ENCODE measurements at regions not wholly inside any gene's neighbourhood (a gene's known extent, or its start where the extent isn't known, plus 50 kb on each side); places are given as distances from the start of the nearest gene placed in this dataset.

DNA sequence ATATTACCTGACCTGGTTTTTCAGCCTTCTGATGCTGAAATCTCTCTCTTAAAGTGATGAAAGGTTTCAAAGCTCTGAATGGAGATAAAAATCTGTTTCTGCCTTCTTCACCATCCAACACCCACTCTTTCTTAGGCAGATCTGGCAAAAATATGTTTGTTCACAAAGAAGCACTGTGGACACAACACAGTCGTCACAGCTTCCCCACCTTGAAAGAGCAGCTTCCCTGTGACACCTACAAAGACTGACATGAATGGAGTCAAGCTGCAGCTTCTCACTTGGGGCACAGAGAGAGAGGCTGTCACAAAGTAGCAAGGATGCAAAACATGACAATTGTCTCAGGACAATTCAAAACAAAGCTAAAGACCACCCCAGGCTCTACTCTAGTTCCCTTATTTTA is 86.5 kb downstream of the ICOS start:
- H3K4me2 ChIP-seq (ENCODE audit: low read length): no peak overlapping the region

DNA sequence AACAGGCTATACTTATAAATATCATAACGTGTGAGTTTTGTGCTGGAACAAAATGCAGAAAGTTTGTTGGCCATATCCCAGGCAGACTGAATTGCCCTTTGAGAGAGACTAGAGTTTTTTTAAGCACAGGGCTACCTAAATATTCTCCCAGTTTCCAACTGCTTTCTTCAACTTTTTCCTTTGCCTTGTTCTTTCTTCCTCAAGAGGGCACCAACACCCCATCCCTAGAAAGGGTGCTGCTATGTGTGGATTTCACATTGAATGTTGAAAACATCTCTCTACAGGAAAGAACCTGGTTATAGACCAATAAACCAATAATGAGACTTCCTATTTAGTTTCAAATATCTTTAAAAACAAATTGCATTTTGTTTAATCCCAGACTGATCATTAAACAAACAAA is 87.9 kb downstream of the ICOS start:
- Histone ChIP-seq H3K27me3 (ENCODE audit: control insufficient read depth, low read length) (no peaks in the 10 kb centered on the region), H3K4me3 (ENCODE audit: low read length) (no peak overlapping the region), H3K36me3 (ENCODE audit: control insufficient read depth, low read length) (no peaks in the 10 kb centered on the region), H3K9me3 (ENCODE audit: control insufficient read depth, insufficient read depth, low read length) (no peaks in the 10 kb centered on the region), H3K4me1 (ENCODE audit: control insufficient read depth, low read length) (no peaks in the 10 kb centered on the region), H3K27ac (ENCODE audit: low read depth, low read length) (no peak overlapping the region), H3K4me2 (ENCODE audit: low read length) (no peak overlapping the region), H3K79me2 (ENCODE audit: control insufficient read depth, low read length) (no peaks in the 10 kb centered on the region), H3F3A (ENCODE audit: control insufficient read depth, insufficient read depth) (no peaks in the 10 kb centered on the region), H4K20me1 (ENCODE audit: control insufficient read depth, insufficient read depth, low read depth, low read length) (no peaks in the 10 kb centered on the region), H3K9me2 (replicated peaks; ENCODE audit: control insufficient read depth, low read length) (no peaks in the 10 kb centered on the region)
- TF ChIP-seq EZH2phosphoT487 (IDR thresholded peaks at IDR 0.05; ENCODE audit: borderline replicate concordance, low read length): no peak
- TF ChIP-seq, protein P1, sequence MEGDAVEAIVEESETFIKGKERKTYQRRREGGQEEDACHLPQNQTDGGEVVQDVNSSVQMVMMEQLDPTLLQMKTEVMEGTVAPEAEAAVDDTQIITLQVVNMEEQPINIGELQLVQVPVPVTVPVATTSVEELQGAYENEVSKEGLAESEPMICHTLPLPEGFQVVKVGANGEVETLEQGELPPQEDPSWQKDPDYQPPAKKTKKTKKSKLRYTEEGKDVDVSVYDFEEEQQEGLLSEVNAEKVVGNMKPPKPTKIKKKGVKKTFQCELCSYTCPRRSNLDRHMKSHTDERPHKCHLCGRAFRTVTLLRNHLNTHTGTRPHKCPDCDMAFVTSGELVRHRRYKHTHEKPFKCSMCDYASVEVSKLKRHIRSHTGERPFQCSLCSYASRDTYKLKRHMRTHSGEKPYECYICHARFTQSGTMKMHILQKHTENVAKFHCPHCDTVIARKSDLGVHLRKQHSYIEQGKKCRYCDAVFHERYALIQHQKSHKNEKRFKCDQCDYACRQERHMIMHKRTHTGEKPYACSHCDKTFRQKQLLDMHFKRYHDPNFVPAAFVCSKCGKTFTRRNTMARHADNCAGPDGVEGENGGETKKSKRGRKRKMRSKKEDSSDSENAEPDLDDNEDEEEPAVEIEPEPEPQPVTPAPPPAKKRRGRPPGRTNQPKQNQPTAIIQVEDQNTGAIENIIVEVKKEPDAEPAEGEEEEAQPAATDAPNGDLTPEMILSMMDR (IDR thresholded peaks at IDR 0.05; ENCODE audit: low read depth, low read length, poor library complexity, severe bottlenecking): no peak

More for the DNA sequence above, 86.5 kb downstream of the ICOS start:
- TF ChIP-seq, protein P1 (IDR thresholded peaks at IDR 0.05; ENCODE audit: low read depth, low read length, poor library complexity, severe bottlenecking): no peak
- TF ChIP-seq EZH2phosphoT487 (IDR thresholded peaks at IDR 0.05; ENCODE audit: borderline replicate concordance, low read length): no peak
- no peak overlapping the region for H3K27ac ChIP-seq (ENCODE audit: low read depth, low read length)
- no peaks in the 10 kb centered on the region for H3K79me2 ChIP-seq (ENCODE audit: control insufficient read depth, low read length)
- no peaks in the 10 kb centered on the region for H3K36me3 ChIP-seq (ENCODE audit: control insufficient read depth, low read length)
- no peaks in the 10 kb centered on the region for H3K9me3 ChIP-seq (ENCODE audit: control insufficient read depth, insufficient read depth, low read length)
- no peak overlapping the region for H3K4me3 ChIP-seq (ENCODE audit: low read length)
- no peaks in the 10 kb centered on the region for H3K4me1 ChIP-seq (ENCODE audit: control insufficient read depth, low read length)
- H3F3A ChIP-seq (ENCODE audit: control insufficient read depth, insufficient read depth): no peaks in the 10 kb centered on the region
- H4K20me1 ChIP-seq (ENCODE audit: control insufficient read depth, insufficient read depth, low read depth, low read length): no peaks in the 10 kb centered on the region
- no peaks in the 10 kb centered on the region for H3K27me3 ChIP-seq (ENCODE audit: control insufficient read depth, low read length)
- H3K9me2 ChIP-seq (replicated peaks; ENCODE audit: control insufficient read depth, low read length): no peaks in the 10 kb centered on the region

DNA sequence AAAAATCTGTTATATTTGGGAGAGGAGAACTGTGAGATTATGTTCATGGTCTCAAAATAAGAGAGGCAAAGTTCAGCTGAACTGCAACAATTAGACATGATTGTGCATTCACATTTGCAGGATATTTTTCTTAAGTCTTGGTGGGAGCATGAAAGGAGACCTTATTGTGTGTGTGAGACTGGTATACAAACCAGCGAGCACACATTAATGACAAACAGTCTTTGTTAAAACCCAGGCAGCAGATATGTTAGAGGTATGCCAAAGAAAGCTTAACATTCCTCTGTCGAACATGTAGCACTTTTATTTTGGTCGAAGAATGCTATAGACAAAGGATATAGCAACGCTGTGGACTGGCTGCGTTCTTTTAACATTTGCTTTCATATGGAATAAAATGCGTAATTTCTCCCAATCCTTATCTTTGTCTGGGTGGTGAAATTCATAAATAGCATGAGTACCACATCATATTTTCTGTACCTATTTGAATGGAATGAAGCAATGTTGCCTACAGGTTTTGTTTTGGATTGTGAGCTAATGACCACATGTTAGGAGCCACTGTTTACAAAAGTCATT is 88.4 kb downstream of the ICOS start:
- no peaks in the 10 kb centered on the region for H3K79me2 ChIP-seq (ENCODE audit: control insufficient read depth, low read length)
- H3K4me2 ChIP-seq (ENCODE audit: low read length): no peak overlapping the region
- H3F3A ChIP-seq (ENCODE audit: control insufficient read depth, insufficient read depth): no peaks in the 10 kb centered on the region
- H3K36me3 ChIP-seq (ENCODE audit: control insufficient read depth, low read length): no peaks in the 10 kb centered on the region
- H3K9me3 ChIP-seq (ENCODE audit: control insufficient read depth, insufficient read depth, low read length): no peaks in the 10 kb centered on the region
- H3K27me3 ChIP-seq (ENCODE audit: control insufficient read depth, low read length): no peaks in the 10 kb centered on the region
- no peak overlapping the region for H3K4me3 ChIP-seq (ENCODE audit: low read length)
- no peak for TF ChIP-seq EZH2phosphoT487 (IDR thresholded peaks at IDR 0.05; ENCODE audit: borderline replicate concordance, low read length)
- TF ChIP-seq, protein P1 (IDR thresholded peaks at IDR 0.05; ENCODE audit: low read depth, low read length, poor library complexity, severe bottlenecking): no peak
- H3K9me2 ChIP-seq (replicated peaks; ENCODE audit: control insufficient read depth, low read length): no peaks in the 10 kb centered on the region
- H3K27ac ChIP-seq (ENCODE audit: low read depth, low read length): no peak overlapping the region
- no peaks in the 10 kb centered on the region for H4K20me1 ChIP-seq (ENCODE audit: control insufficient read depth, insufficient read depth, low read depth, low read length)
- H3K4me1 ChIP-seq (ENCODE audit: control insufficient read depth, low read length): no peaks in the 10 kb centered on the region

Data from DOHH2 (cell line).